ENCODE measurements at regions not wholly inside any gene's neighbourhood (a gene's known extent, or its start where the extent isn't known, plus 50 kb on each side); places are given as distances from the start of the nearest gene placed in this dataset.

- no peak overlapping the region for H3K27ac ChIP-seq (ENCODE audit: low read depth, low read length)
- no peak overlapping the region for H3K9ac ChIP-seq (ENCODE audit: low read length)
- no peaks in the 10 kb centered on the region for H3K9me3 ChIP-seq (ENCODE audit: low read length)
- no peak overlapping the region for H3K4me3 ChIP-seq (ENCODE audit: low read depth in 1 of 2, low read length in 2 of 2)
- no peaks in the 10 kb centered on the region for H3K4me1 ChIP-seq (ENCODE audit: insufficient read depth, low read length)
- H3K36me3 ChIP-seq (ENCODE audit: insufficient read depth, low read length) = no peaks in the 10 kb centered on the region
- H3K27me3 ChIP-seq (ENCODE audit: control insufficient read depth in 1 of 2, insufficient read depth in 2 of 2, low read length in 2 of 2) = no peaks in the 10 kb centered on the region
Observed at GRCh38 chr18:33906046-33906445, 318.7 kb downstream of the NOL4 start.

GRCh38 chr18:33901894-33902512, 322.7 kb downstream of the NOL4 start:
- Histone ChIP-seq H3K36me3 (ENCODE audit: insufficient read depth, low read length) (no peaks in the 10 kb centered on the region), H3K4me3 (ENCODE audit: low read depth in 1 of 2, low read length in 2 of 2) (no peak overlapping the region), H3K9me3 (ENCODE audit: low read length) (no peaks in the 10 kb centered on the region), H3K27me3 (ENCODE audit: control insufficient read depth in 1 of 2, insufficient read depth in 2 of 2, low read length in 2 of 2) (no peaks in the 10 kb centered on the region), H3K27ac (ENCODE audit: low read depth, low read length) (no peak overlapping the region), H3K9ac (ENCODE audit: low read length) (no peak overlapping the region), H3K4me1 (ENCODE audit: insufficient read depth, low read length) (no peaks in the 10 kb centered on the region)

GRCh38 chr18:33900638-33901037, 322.6 kb downstream of the ASXL3 start:
- no peaks in the 10 kb centered on the region for H3K9me3 ChIP-seq (ENCODE audit: low read length)
- H3K27me3 ChIP-seq (ENCODE audit: control insufficient read depth in 1 of 2, insufficient read depth in 2 of 2, low read length in 2 of 2) = no peaks in the 10 kb centered on the region
- H3K9ac ChIP-seq (ENCODE audit: low read length) = no peak overlapping the region
- no peak overlapping the region for H3K4me3 ChIP-seq (ENCODE audit: low read depth in 1 of 2, low read length in 2 of 2)
- H3K36me3 ChIP-seq (ENCODE audit: insufficient read depth, low read length) = no peaks in the 10 kb centered on the region
- H3K4me1 ChIP-seq (ENCODE audit: insufficient read depth, low read length) = no peaks in the 10 kb centered on the region
- no peak overlapping the region for H3K27ac ChIP-seq (ENCODE audit: low read depth, low read length)

GRCh38 chr18:33898427-33898826, 320.4 kb downstream of the ASXL3 start:
- no peaks in the 10 kb centered on the region for H3K9me3 ChIP-seq (ENCODE audit: low read length)
- no peak overlapping the region for H3K4me3 ChIP-seq (ENCODE audit: low read depth in 1 of 2, low read length in 2 of 2)
- H3K36me3 ChIP-seq (ENCODE audit: insufficient read depth, low read length) = no peaks in the 10 kb centered on the region
- no peaks in the 10 kb centered on the region for H3K4me1 ChIP-seq (ENCODE audit: insufficient read depth, low read length)
- no peaks in the 10 kb centered on the region for H3K27me3 ChIP-seq (ENCODE audit: control insufficient read depth in 1 of 2, insufficient read depth in 2 of 2, low read length in 2 of 2)
- no peak overlapping the region for H3K27ac ChIP-seq (ENCODE audit: low read depth, low read length)
- no peak overlapping the region for H3K9ac ChIP-seq (ENCODE audit: low read length)

GRCh38 chr18:33878213-33878612, 300.2 kb downstream of the ASXL3 start:
- Histone ChIP-seq H3K9me3 (ENCODE audit: low read length) (no peaks in the 10 kb centered on the region), H3K4me3 (ENCODE audit: low read depth in 1 of 2, low read length in 2 of 2) (no peak overlapping the region), H3K36me3 (ENCODE audit: insufficient read depth, low read length) (no peaks in the 10 kb centered on the region), H3K27ac (ENCODE audit: low read depth, low read length) (no peak overlapping the region), H3K4me1 (ENCODE audit: insufficient read depth, low read length) (no peaks in the 10 kb centered on the region), H3K27me3 (ENCODE audit: control insufficient read depth in 1 of 2, insufficient read depth in 2 of 2, low read length in 2 of 2) (no peaks in the 10 kb centered on the region), H3K9ac (ENCODE audit: low read length) (no peak overlapping the region)

- H3K4me1 ChIP-seq (ENCODE audit: insufficient read depth, low read length) = no peaks in the 10 kb centered on the region
- no peaks in the 10 kb centered on the region for H3K9me3 ChIP-seq (ENCODE audit: low read length)
- no peaks in the 10 kb centered on the region for H3K36me3 ChIP-seq (ENCODE audit: insufficient read depth, low read length)
- no peak overlapping the region for H3K27ac ChIP-seq (ENCODE audit: low read depth, low read length)
- no peaks in the 10 kb centered on the region for H3K27me3 ChIP-seq (ENCODE audit: control insufficient read depth in 1 of 2, insufficient read depth in 2 of 2, low read length in 2 of 2)
- H3K4me3 ChIP-seq (ENCODE audit: low read depth in 1 of 2, low read length in 2 of 2) = no peak overlapping the region
- no peak overlapping the region for H3K9ac ChIP-seq (ENCODE audit: low read length)
Observed at GRCh38 chr18:33875029-33875565, 297.1 kb downstream of the ASXL3 start.

GRCh38 chr18:33873112-33873511, 295.1 kb downstream of the ASXL3 start:
- Histone ChIP-seq H3K4me1 (ENCODE audit: insufficient read depth, low read length) (no peaks in the 10 kb centered on the region), H3K9me3 (ENCODE audit: low read length) (no peaks in the 10 kb centered on the region), H3K36me3 (ENCODE audit: insufficient read depth, low read length) (no peaks in the 10 kb centered on the region), H3K27ac (ENCODE audit: low read depth, low read length) (no peak overlapping the region), H3K4me3 (ENCODE audit: low read depth in 1 of 2, low read length in 2 of 2) (no peak overlapping the region), H3K9ac (ENCODE audit: low read length) (no peak overlapping the region), H3K27me3 (ENCODE audit: control insufficient read depth in 1 of 2, insufficient read depth in 2 of 2, low read length in 2 of 2) (no peaks in the 10 kb centered on the region)

- H3K36me3 ChIP-seq (ENCODE audit: insufficient read depth, low read length) = no peaks in the 10 kb centered on the region
- H3K4me3 ChIP-seq (ENCODE audit: low read depth in 1 of 2, low read length in 2 of 2) = no peak overlapping the region
- no peaks in the 10 kb centered on the region for H3K9me3 ChIP-seq (ENCODE audit: low read length)
- H3K27me3 ChIP-seq (ENCODE audit: control insufficient read depth in 1 of 2, insufficient read depth in 2 of 2, low read length in 2 of 2) = no peaks in the 10 kb centered on the region
- H3K27ac ChIP-seq (ENCODE audit: low read depth, low read length) = no peak overlapping the region
- H3K4me1 ChIP-seq (ENCODE audit: insufficient read depth, low read length) = no peaks in the 10 kb centered on the region
- H3K9ac ChIP-seq (ENCODE audit: low read length) = no peak overlapping the region
Observed at GRCh38 chr18:33871363-33872025, 293.5 kb downstream of the ASXL3 start.

- no peaks in the 10 kb centered on the region for H3K4me1 ChIP-seq (ENCODE audit: insufficient read depth, low read length)
- no peak overlapping the region for H3K27ac ChIP-seq (ENCODE audit: low read depth, low read length)
- H3K9me3 ChIP-seq (ENCODE audit: low read length) = no peaks in the 10 kb centered on the region
- H3K27me3 ChIP-seq (ENCODE audit: control insufficient read depth in 1 of 2, insufficient read depth in 2 of 2, low read length in 2 of 2) = no peaks in the 10 kb centered on the region
- H3K36me3 ChIP-seq (ENCODE audit: insufficient read depth, low read length) = no peaks in the 10 kb centered on the region
- H3K4me3 ChIP-seq (ENCODE audit: low read depth in 1 of 2, low read length in 2 of 2) = no peak overlapping the region
- H3K9ac ChIP-seq (ENCODE audit: low read length) = no peak overlapping the region
Observed at GRCh38 chr18:33870059-33870458, 292.0 kb downstream of the ASXL3 start.

- H3K9me3 ChIP-seq (ENCODE audit: low read length) = no peaks in the 10 kb centered on the region
- no peaks in the 10 kb centered on the region for H3K36me3 ChIP-seq (ENCODE audit: insufficient read depth, low read length)
- H3K4me1 ChIP-seq (ENCODE audit: insufficient read depth, low read length) = no peaks in the 10 kb centered on the region
- no peak overlapping the region for H3K27ac ChIP-seq (ENCODE audit: low read depth, low read length)
- H3K4me3 ChIP-seq (ENCODE audit: low read depth in 1 of 2, low read length in 2 of 2) = no peak overlapping the region
- H3K9ac ChIP-seq (ENCODE audit: low read length) = no peak overlapping the region
- H3K27me3 ChIP-seq (ENCODE audit: control insufficient read depth in 1 of 2, insufficient read depth in 2 of 2, low read length in 2 of 2) = no peaks in the 10 kb centered on the region
Observed at GRCh38 chr18:33866386-33866785, 288.4 kb downstream of the ASXL3 start.

- H3K27ac ChIP-seq (ENCODE audit: low read depth, low read length) = no peak overlapping the region
- H3K4me3 ChIP-seq (ENCODE audit: low read depth in 1 of 2, low read length in 2 of 2) = no peak overlapping the region
- H3K9me3 ChIP-seq (ENCODE audit: low read length) = no peaks in the 10 kb centered on the region
- no peak overlapping the region for H3K9ac ChIP-seq (ENCODE audit: low read length)
- no peaks in the 10 kb centered on the region for H3K27me3 ChIP-seq (ENCODE audit: control insufficient read depth in 1 of 2, insufficient read depth in 2 of 2, low read length in 2 of 2)
- no peaks in the 10 kb centered on the region for H3K36me3 ChIP-seq (ENCODE audit: insufficient read depth, low read length)
- H3K4me1 ChIP-seq (ENCODE audit: insufficient read depth, low read length) = no peaks in the 10 kb centered on the region
Observed at GRCh38 chr18:33863912-33864311, 285.9 kb downstream of the ASXL3 start.

GRCh38 chr18:33854827-33855139, 276.8 kb downstream of the ASXL3 start:
- H3K9ac ChIP-seq (ENCODE audit: low read length) = no peak overlapping the region
- H3K27ac ChIP-seq (ENCODE audit: low read depth, low read length) = no peak overlapping the region

More at GRCh38 chr18:33854827-33855139, 276.8 kb downstream of the ASXL3 start:
- no peaks in the 10 kb centered on the region for H3K36me3 ChIP-seq (ENCODE audit: insufficient read depth, low read length)
- H3K9me3 ChIP-seq (ENCODE audit: low read length) = no peaks in the 10 kb centered on the region
- H3K27me3 ChIP-seq (ENCODE audit: control insufficient read depth in 1 of 2, insufficient read depth in 2 of 2, low read length in 2 of 2) = no peaks in the 10 kb centered on the region
- H3K4me1 ChIP-seq (ENCODE audit: insufficient read depth, low read length) = no peaks in the 10 kb centered on the region
- no peak overlapping the region for H3K4me3 ChIP-seq (ENCODE audit: low read depth in 1 of 2, low read length in 2 of 2)
